Hematopoietic multipotent progenitor cell treated with erythropoietin and hydrocortisone succinate and interleukin-3 and kit ligand, for 8 days (in vitro differentiated cells): ENCODE measurements at regions not wholly inside any gene's neighbourhood (a gene's known extent, or its start where the extent isn't known, plus 50 kb on each side); places are given as distances from the start of the nearest gene placed in this dataset.
A peak's percentile ranks its signal among the peaks of the same experiment; 100 is the strongest.

Experiments
- DNase-seq: peaks from one replicate; pipeline ENCODE4 v3.0.0-alpha.2; 2015

DNA sequence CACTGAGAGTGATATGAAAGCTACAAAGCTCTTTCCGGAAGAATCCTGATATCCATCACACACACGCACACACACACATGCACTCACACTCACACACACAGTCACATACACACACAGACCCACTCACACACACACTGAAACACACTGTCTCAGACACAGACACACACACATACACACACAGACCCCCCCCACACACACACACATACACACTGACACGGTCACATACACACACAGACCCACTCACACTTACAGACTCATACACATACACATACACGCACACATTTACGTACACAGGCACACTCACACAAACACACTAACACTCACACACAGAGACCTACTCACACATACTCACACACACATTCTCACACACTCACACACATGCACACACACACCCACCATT is 58.6 kb downstream of the LIG4 start:
- DNase-seq, result no peak

DNA sequence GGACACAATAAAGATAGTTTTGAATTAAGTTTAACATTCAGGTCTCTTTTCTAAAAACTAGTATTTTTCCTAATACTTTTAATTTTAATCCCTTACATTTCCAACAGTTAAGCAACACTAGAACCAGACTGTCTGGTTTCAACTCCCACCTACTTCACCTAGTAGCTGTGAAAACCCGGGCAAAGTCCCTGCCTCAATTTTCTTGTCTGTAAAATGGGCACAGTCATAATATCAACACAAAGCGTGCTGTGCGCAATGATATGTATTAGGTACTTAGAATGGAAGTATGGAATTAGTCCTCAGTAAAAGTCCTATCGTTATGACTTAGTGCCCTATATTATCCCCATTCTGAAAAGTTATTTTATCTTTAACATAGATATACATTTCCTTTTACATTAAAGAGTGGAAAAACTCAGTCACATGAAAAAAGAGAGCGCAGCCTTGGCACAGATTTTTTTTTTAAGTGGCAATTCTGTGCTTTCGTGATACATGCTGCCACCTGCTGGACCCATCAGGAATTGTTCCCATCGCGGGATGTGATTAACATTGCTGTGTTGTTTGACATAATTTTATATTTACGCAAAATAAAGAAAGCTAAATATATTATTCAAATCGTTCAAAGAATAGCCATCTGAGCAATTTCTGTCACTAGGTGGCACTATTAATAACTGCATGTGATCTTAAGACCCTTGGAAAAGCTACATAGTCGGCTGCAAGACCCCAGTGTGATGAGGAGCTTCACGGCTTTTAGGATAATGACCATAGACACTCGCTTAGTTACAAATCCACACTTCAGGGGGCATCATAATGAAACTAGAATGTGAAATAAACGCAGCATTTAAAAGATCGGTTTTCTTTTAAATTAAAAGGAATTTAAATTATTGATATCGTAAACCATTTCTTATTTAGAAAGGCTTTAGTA is 59.9 kb downstream of the LIG4 start:
- peak; percentile 42 for DNase-seq

- DNase-seq, result no peak
Measured at GRCh38 chr13:108154421-108154858, 60.9 kb downstream of the LIG4 start.

GRCh38 chr13:108146642-108147041 is 68.7 kb downstream of the LIG4 start:
- no peak for DNase-seq

- no peak for DNase-seq
Measured at GRCh38 chr13:108142702-108143436, 72.5 kb downstream of the LIG4 start.

GRCh38 chr13:108137176-108137575 is 78.2 kb downstream of the LIG4 start:
- DNase-seq, result no peak

DNA sequence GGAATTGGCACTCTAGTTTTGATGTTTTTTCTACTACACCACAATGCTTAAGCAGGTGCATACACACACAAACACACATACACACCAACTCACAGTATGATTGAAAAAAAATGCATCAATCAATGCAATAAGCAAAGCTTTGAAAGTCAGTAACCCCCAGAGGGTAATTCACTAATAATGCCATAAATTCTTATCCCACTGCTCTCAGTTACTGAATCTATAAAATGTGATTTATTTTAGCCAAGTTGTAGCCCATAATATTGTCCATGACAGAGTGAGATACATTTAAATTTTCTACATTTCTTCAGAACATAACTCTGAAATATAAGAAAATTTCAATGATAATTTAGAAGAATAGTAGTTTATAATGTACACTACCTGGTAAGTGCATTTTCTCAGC is 87.9 kb downstream of the LIG4 start:
- no peak for DNase-seq

GRCh38 chr13:108126056-108126455 is 89.3 kb downstream of the LIG4 start:
- no peak for DNase-seq

DNA sequence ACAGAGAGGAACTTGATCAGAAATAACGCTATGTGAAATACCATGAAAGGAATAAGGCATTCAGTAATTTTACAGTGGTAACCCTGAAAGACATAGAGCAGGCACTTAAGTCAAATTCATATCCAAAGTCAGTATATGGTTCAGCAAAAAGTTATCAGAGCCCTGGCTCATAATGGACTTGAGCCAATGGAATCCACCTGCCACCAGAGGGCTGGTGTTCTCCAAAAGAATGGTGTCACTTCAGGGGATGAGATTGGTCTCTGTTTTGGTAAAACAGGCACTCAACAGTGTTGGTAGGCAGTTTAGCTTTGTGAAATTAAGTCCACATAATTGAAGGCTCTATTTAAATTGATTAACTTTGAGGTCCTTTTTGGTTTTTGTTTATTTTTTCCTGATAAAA is 93.9 kb downstream of the LIG4 start:
- DNase-seq, result no peak

- DNase-seq, result no peak
Measured at GRCh38 chr13:108120856-108121255, 94.5 kb downstream of the LIG4 start.

GRCh38 chr13:108120302-108120701 is 95.0 kb downstream of the LIG4 start:
- no peak for DNase-seq

DNA sequence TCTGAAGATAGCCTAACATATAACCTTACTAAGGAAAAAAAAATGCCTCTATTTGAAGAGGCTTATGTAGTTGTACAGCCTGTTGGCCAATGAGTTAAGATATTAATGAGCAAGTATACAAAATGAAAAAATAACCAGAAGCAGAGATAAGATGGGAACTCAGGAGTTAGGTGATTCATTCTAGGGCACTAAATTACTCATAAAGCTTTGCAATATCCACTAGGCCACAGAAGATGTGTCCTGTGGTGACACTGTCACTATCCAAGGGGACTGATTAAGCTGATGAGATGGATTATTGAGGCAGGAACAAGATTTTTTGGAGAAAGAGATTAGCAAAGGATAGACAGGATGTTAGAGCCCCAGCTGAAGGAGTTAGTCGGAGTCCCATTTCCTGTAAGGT is 99.6 kb downstream of the LIG4 start:
- DNase-seq, result no peak

DNA sequence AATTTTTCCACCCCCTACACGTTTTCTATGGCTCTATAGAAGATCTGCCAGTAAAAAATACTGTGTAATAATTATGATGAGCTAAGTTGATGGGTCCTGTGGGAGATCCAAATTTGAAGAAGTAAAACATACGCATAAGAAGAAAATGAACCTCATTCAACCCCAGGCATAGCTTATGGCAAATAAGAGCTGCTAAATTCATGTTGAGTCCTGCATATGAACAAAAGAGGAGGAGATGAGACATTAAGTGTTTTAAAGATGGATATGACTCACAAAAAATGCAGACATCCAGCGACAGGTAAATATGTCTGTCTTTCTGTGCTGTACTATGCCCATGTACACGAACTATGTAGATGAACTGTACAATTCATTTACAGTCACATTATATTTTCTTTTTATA is 101.9 kb downstream of the LIG4 start:
- DNase-seq, result no peak

GRCh38 chr13:108104736-108105135 is 110.6 kb downstream of the LIG4 start:
- no peak for DNase-seq

DNA sequence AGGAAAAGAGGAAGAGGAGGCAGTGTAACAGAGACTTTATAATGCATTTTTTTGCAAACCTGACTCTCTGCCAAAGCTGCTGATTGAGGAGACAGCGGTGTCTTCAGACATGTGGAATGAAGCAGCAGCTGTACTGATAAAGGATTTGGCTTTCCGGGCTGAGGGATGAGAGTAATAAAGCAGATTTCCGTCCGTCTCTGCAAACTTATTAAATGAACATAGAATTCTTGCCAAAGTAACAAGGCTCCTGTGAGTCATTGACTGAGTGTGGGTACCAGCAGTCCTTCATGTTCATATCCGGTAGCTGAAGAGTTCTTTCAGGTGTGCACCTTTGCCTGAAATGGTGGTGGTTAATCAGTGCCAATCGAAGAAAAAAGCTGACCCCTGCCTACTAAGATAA is 112.6 kb downstream of the LIG4 start:
- no peak for DNase-seq

GRCh38 chr13:108096301-108096915 is 118.9 kb downstream of the LIG4 start:
- no peak for DNase-seq

DNA sequence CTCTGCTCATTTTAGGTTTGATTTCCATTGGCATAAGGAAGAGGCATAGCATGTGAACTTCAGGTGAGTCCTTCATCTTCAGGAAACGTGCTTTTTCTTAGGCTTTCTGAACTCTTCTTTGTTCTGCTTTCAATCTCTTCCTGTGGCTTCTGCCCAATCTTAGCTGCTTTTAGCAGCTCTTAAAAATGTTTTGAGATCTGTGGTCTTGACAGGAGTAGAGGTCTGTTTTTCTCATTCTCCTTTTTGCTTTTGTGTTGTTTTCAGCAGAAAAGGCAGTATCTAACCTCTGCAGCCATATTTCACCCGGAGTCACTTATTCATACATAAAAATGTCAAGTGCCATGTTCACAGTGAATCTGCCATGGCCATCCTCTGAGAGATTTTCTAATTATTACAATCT is 120.3 kb downstream of the LIG4 start:
- no peak for DNase-seq

GRCh38 chr13:108093616-108094015 is 121.7 kb downstream of the LIG4 start:
- DNase-seq, result no peak

- DNase-seq, result no peak
Measured at GRCh38 chr13:108087810-108088209, 127.5 kb downstream of the LIG4 start.

GRCh38 chr13:108086678-108087077 is 128.7 kb downstream of the LIG4 start:
- no peak for DNase-seq

- DNase-seq, result no peak
Measured at GRCh38 chr13:108084840-108085239, 130.5 kb downstream of the LIG4 start.

GRCh38 chr13:108083056-108083455 is 132.3 kb downstream of the LIG4 start:
- DNase-seq, result no peak

GRCh38 chr13:108082481-108082880 is 132.9 kb downstream of the LIG4 start:
- no peak for DNase-seq

DNA sequence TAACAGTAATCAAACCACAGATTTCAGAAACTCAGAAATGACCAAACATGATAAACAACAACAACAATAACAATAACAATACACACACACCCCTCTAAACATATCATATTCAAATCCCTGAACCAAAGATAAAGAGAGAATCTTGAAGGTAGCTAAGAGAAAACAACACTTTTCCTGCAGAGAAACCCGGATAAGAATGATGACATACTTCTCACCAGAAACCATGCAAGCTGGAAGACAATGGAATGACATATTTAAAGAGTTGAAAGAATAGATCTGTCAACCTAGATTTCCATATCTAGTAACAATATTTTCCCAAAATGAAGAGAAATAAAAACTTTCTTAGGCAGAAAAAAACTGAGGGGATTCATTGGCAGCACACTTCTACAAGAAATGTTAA is 138.1 kb downstream of the LIG4 start:
- DNase-seq, result no peak
